Gastroesophageal sphincter (tissue), 4 donors: ENCODE measurements at regions not wholly inside any gene's neighbourhood (a gene's known extent, or its start where the extent isn't known, plus 50 kb on each side); places are given as distances from the start of the nearest gene placed in this dataset.

Experiments used
- ATAC-seq: fragments of 150-250 bp; one replicate; pipeline ENCODE4 v1.9.1; 2016; ENCODE audit warnings: mild to moderate bottlenecking, moderate library complexity
- H3K27ac ChIP-seq, 4 donors: fragments of 200-600 bp; sonication (generic) in 3 of 4; 1 replicate in 3 of 4; 2 replicates in 1 of 4; pipeline ENCODE4 v1.5.1; 2016 to 2019
- H3K27me3 ChIP-seq: fragments of 200-600 bp; sonication (generic); one replicate; pipeline ENCODE4 v1.5.1; 2019
- H3K36me3 ChIP-seq, 2 donors: fragments of 200-600 bp; sonication (generic); one replicate each; pipeline ENCODE4 v1.5.1; 2019; ENCODE audit warnings: control low read depth in 1 of 2
- H3K4me1 ChIP-seq, 3 donors: fragments of 200-600 bp; sonication (generic); 1 replicate in 2 of 3; 2 replicates in 1 of 3; pipeline ENCODE4 v1.5.1; 2016 to 2019; ENCODE audit warnings: control low read depth in 2 of 3
- H3K4me3 ChIP-seq, 2 donors: fragments of 200-600 bp; sonication (generic); one replicate each; pipeline ENCODE4 v1.5.1; 2019; ENCODE audit warnings: mild to moderate bottlenecking in 1 of 2, moderate library complexity in 1 of 2
- H3K9me3 ChIP-seq, 3 donors: fragments of 200-600 bp; sonication (generic); one replicate each; pipeline ENCODE4 v1.5.1; 2017 to 2019; ENCODE audit warnings: control low read depth in 2 of 3
- EP300 ChIP-seq: sonication (generic); formaldehyde crosslinking; IDR thresholded peaks from one replicate; pipeline ENCODE4 v1.6.1; 2017; ENCODE audit warnings: antibody characterized with exemption, mild to moderate bottlenecking
- POLR2A ChIP-seq, 2 donors: fragments of 450-650 bp; IDR thresholded peaks; one replicate each; pipeline ENCODE4 v1.6.1; 2017; ENCODE audit warnings: antibody characterized with exemption in 2 of 2, mild to moderate bottlenecking in 2 of 2, moderate library complexity in 1 of 2
- POLR2AphosphoS5 ChIP-seq: sonication (generic); formaldehyde crosslinking; IDR thresholded peaks from one replicate; pipeline ENCODE4 v1.6.1; 2017; ENCODE audit warnings: antibody characterized with exemption
- WGBS, 2 donors: methylation state at CpG; one replicate each; pipeline ENCODE4 v1.1.5; 2018; ENCODE audit warnings: low coverage in 1 of 2; 5-methylcytosine and 5-hydroxymethylcytosine counted together
- TF ChIP-seq, protein P1 (sequence below), 4 experiments: fragments of 200-600 bp in 2 of 4; fragments of 450-650 bp in 2 of 4; sonication (generic) in 1 of 4; IDR thresholded peaks; one replicate each; pipeline ENCODE4 v1.5.1; 2017 to 2019; ENCODE audit warnings: antibody characterized with exemption in 4 of 4, mild to moderate bottlenecking in 2 of 4, moderate library complexity in 2 of 4

DNA sequence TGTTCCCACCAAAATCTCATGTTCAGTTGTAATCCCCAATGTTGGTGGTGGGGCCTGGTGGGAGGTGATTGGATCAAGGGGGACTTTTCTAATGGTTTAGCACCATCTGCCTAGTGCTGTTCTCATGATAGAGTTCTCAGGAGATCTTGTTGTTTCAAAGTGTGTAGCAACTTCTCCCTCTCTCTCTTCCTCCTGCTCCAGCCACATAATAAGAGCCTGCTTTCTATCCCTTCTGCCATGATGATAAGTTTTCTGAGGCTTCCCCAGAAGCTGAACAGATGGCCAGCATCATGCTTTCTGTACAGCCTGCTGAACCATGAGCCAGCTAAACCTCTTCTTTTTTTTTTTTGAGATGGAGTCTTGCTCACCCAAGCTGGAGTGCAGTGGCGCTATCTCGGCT is 910.6 kb downstream of the KCNMA1 start:
- no peaks in the 10 kb centered on the region for H3K36me3 ChIP-seq
- H3K9me3 ChIP-seq: peaks cover 0 to 5% (median 0%) of the 10 kb centered on the region in 3 donors
- no peak overlapping the region for H3K4me3 ChIP-seq
- no peaks in the 10 kb centered on the region for H3K4me1 ChIP-seq
- ATAC-seq: no peak
- H3K27ac ChIP-seq: no peak overlapping the region
- 95% methylated on average over 2 of the region's 2 CpGs; no CpG with 5 or more reads in 1 of the 2 donors for WGBS, 2 donors
- no peak for TF ChIP-seq POLR2A (IDR thresholded peaks at IDR 0.05)
- TF ChIP-seq, protein P1, sequence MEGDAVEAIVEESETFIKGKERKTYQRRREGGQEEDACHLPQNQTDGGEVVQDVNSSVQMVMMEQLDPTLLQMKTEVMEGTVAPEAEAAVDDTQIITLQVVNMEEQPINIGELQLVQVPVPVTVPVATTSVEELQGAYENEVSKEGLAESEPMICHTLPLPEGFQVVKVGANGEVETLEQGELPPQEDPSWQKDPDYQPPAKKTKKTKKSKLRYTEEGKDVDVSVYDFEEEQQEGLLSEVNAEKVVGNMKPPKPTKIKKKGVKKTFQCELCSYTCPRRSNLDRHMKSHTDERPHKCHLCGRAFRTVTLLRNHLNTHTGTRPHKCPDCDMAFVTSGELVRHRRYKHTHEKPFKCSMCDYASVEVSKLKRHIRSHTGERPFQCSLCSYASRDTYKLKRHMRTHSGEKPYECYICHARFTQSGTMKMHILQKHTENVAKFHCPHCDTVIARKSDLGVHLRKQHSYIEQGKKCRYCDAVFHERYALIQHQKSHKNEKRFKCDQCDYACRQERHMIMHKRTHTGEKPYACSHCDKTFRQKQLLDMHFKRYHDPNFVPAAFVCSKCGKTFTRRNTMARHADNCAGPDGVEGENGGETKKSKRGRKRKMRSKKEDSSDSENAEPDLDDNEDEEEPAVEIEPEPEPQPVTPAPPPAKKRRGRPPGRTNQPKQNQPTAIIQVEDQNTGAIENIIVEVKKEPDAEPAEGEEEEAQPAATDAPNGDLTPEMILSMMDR (IDR thresholded peaks at IDR 0.05): no peak
- TF ChIP-seq POLR2AphosphoS5: no peak
- TF ChIP-seq EP300: no peak
- no peaks in the 10 kb centered on the region for H3K27me3 ChIP-seq

DNA sequence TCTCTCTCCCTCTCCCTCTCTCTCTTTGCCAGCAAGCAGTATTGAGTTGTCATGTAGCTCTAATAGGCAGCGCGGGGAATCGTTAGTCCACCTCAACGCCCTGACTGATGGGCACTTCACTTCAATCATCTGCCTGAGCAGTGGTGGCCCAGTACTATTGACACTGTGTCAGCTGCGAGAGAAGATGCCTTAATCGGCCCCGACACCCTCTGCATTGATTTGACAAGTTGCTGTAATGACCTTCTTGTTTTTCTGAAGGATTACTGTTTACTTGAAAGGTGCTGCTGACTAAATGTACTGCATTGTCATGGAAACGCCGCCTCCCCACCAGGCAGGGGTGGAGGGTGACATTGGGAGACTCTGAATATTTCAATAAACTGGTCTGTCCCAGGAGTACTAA is 913.8 kb downstream of the KCNMA1 start:
- no peak for ATAC-seq
- Histone ChIP-seq H3K9me3 (no peaks in the 10 kb centered on the region), H3K27ac (no peak overlapping the region), H3K36me3 (no peaks in the 10 kb centered on the region), H3K4me1 (no peaks in the 10 kb centered on the region), H3K27me3 (no peaks in the 10 kb centered on the region), H3K4me3 (no peak overlapping the region)
- 56 to 68% methylated on average over 7 to 8 of the region's 9 CpGs for WGBS, 2 donors
- no peak for TF ChIP-seq POLR2A (IDR thresholded peaks at IDR 0.05)
- no peak for TF ChIP-seq POLR2AphosphoS5
- TF ChIP-seq, protein P1 (IDR thresholded peaks at IDR 0.05): no peak
- no peak for TF ChIP-seq EP300

DNA sequence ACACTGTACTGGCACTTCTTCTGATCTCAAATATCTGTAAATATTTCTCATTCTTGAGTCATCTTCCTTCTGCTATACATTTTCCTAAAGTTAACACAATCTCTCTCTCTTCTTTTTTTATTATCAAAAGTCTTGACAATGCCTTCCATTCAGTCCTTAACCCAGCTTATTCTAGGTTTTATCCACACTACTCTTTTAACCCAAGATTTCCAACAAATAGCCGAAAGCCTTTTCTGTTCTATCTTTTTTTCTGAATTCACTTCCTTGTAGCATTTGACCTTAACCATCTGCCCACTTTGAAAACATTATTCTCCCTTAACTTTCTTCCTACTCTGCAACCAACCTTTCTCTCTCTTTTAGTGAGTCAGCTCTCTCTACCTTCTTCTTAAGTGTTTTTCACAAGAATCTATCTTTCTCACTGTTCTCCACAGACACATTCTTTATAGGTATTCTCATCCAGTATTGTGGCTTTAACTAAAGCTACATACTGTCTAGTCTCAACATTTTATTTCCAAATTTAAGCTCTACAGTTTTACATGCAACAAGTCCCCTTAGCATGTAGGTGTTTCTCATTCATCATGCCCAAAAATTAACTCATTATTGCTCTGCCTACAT is 915.6 kb downstream of the KCNMA1 start:
- Histone ChIP-seq H3K4me1 (no peaks in the 10 kb centered on the region), H3K27me3 (no peaks in the 10 kb centered on the region), H3K9me3 (no peaks in the 10 kb centered on the region), H3K4me3 (no peak overlapping the region), H3K27ac (no peak overlapping the region), H3K36me3 (no peaks in the 10 kb centered on the region)
- ATAC-seq: no peak
- WGBS, 2 donors: 80 to 93% methylated on average over 1 of the region's 1 CpG
- TF ChIP-seq EP300 (no peak), POLR2A (IDR thresholded peaks at IDR 0.05) (no peak), POLR2AphosphoS5 (no peak)
- TF ChIP-seq, protein P1 (IDR thresholded peaks at IDR 0.05): no peak

DNA sequence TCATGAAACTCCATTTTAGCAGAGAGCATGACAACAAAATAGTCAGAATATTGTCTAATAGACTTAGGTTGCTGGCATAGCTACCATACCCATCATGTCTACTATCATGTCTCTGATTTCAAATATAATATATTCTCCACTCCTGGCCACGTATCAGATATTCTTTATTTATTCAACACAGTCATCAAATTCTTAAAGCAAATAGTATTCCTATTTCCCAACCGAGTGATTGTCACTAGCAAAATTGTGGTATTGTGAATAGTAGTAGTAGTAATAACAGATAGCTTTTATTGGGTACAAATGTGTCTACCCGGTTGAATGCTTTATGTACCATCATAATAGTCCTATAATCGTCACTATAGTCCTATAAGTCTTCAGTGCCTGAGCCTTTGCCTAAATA is 918.6 kb downstream of the KCNMA1 start:
- H3K27ac ChIP-seq: no peak overlapping the region
- TF ChIP-seq EP300: no peak
- TF ChIP-seq, protein P1 (IDR thresholded peaks at IDR 0.05): no peak
- TF ChIP-seq POLR2AphosphoS5: no peak
- no peak for TF ChIP-seq POLR2A (IDR thresholded peaks at IDR 0.05)
- no peaks in the 10 kb centered on the region for H3K36me3 ChIP-seq
- H3K4me3 ChIP-seq: no peak overlapping the region
- no peaks in the 10 kb centered on the region for H3K4me1 ChIP-seq
- no peaks in the 10 kb centered on the region for H3K9me3 ChIP-seq
- H3K27me3 ChIP-seq: no peaks in the 10 kb centered on the region
- no peak for ATAC-seq
- 88 to 91% methylated on average over 4 of the region's 4 CpGs for WGBS, 2 donors

DNA sequence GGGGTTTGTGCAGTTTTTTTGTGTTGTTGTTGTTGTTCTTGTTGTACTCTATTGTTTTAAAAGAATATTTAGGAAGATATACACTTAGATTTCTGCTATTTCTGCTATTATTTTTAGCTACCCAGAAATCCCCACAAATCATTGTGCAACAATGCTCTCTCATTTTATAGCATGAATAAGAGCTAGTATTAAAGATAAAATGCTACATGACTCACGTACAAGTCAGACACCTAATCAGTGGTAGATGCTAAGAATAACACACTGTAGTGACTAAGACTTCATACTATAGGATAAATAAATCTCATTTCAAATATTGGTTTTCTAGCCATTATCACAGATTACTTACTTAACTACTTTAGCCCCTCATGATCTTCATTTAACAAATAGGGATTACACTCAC is 920.5 kb downstream of the KCNMA1 start:
- no peak overlapping the region for H3K4me3 ChIP-seq
- WGBS, 2 donors: 35 to 76% methylated on average over 1 of the region's 1 CpG
- H3K9me3 ChIP-seq: no peaks in the 10 kb centered on the region
- no peaks in the 10 kb centered on the region for H3K36me3 ChIP-seq
- H3K27me3 ChIP-seq: no peaks in the 10 kb centered on the region
- no peak for TF ChIP-seq EP300
- no peak overlapping the region for H3K27ac ChIP-seq
- ATAC-seq: no peak
- H3K4me1 ChIP-seq: no peaks in the 10 kb centered on the region
